GM10266 (cell line): ENCODE measurements at regions not wholly inside any gene's neighbourhood (a gene's known extent, or its start where the extent isn't known, plus 50 kb on each side); places are given as distances from the start of the nearest gene placed in this dataset.

Experiments
- DNase-seq: peaks from one replicate; pipeline ENCODE4 v3.0.0; 2012; ENCODE audit errors: extremely low spot score
- TF ChIP-seq, protein P1 (sequence below): IDR thresholded peaks from 2 replicates; pipeline ENCODE4 v1.5.1; 2012; ENCODE audit warnings: mild to moderate bottlenecking, low read depth; ENCODE audit not compliant: control insufficient read depth, insufficient read depth; ENCODE audit errors: missing control alignments

DNA sequence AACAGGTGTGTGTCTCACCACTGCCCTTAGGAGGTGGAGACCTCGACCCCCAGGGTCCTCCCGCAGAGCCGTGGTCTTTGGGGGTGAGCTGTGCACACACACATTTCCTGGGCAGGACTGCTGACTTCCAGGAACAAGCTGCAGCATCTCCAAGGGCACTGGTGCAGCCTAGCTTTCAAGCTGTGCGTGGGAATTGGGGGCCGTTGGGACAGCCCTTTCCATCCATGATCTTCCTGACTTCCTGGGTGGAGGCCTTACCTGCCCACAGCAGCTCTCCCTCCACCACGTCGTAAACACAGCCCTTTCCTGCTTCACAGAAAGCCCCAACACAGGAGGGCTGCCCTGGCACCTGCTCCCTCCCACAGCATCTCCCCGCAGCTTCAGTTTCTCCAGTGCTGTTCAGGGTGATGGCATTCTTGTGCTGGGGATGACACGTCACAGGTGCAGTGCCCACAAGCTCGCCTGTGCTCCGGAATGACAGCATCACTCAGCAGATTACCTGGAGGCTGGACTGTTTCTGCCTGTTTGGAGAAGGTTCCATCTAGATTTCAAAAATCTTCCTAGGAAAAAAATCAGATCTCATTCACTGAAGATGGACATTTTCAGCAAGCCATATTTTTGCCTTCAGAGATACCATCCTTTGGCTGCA is 208.0 kb upstream of the PPP2R2D start:
- DNase-seq = no peak
- TF ChIP-seq, protein P1, sequence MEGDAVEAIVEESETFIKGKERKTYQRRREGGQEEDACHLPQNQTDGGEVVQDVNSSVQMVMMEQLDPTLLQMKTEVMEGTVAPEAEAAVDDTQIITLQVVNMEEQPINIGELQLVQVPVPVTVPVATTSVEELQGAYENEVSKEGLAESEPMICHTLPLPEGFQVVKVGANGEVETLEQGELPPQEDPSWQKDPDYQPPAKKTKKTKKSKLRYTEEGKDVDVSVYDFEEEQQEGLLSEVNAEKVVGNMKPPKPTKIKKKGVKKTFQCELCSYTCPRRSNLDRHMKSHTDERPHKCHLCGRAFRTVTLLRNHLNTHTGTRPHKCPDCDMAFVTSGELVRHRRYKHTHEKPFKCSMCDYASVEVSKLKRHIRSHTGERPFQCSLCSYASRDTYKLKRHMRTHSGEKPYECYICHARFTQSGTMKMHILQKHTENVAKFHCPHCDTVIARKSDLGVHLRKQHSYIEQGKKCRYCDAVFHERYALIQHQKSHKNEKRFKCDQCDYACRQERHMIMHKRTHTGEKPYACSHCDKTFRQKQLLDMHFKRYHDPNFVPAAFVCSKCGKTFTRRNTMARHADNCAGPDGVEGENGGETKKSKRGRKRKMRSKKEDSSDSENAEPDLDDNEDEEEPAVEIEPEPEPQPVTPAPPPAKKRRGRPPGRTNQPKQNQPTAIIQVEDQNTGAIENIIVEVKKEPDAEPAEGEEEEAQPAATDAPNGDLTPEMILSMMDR = no peak

DNA sequence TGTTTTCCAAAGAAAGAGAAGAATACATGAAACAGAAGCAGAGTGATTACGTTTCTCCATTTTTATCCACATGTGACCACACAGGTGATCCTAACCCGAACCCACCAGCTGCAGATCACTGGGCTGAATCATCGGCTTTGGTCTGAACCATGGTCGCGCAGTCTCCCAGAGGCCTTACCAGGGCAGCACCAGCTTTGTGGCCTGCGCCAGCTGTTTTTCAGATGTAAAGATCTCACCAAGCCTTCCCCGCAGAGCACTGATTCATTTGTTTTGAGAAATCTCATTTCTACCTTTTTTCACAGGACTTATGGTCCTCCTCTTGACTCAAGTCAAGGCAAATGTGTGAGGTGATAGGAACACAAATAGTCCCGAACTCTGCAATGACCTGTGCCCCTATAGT is 207.0 kb upstream of the PPP2R2D start:
- DNase-seq = no peak
- TF ChIP-seq, protein P1 = no peak

DNA sequence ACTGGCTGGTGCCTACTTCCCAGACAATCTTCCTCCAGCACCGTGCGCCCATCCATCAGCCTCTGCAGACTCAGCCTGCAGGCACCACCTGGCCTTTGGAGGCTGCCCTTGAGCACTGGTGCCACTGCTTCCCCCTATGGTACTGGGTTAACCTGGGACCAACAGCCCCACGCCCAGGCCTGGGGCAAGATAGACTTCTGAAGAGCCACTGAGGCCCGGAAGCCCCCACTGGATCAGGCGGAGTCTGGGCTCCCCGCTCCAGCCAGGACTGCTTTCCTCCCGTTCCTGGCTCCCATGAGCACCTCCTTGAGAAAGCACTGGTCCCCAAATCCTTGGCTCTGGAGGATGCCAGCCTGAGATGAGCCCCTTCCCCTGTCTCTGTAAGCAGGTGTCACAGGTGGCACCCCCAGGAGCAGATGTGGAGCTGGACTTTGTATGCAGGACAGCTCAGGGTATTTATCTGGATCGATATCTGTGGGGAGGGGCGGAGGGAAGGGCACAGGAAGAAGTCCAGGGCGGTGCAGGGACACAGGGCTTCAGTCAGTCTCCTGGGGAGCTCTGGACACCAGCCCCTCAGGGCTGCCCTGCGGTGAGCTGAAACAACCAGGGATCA is 206.5 kb upstream of the PPP2R2D start:
- DNase-seq = no peak
- TF ChIP-seq, protein P1 = no peak

DNA sequence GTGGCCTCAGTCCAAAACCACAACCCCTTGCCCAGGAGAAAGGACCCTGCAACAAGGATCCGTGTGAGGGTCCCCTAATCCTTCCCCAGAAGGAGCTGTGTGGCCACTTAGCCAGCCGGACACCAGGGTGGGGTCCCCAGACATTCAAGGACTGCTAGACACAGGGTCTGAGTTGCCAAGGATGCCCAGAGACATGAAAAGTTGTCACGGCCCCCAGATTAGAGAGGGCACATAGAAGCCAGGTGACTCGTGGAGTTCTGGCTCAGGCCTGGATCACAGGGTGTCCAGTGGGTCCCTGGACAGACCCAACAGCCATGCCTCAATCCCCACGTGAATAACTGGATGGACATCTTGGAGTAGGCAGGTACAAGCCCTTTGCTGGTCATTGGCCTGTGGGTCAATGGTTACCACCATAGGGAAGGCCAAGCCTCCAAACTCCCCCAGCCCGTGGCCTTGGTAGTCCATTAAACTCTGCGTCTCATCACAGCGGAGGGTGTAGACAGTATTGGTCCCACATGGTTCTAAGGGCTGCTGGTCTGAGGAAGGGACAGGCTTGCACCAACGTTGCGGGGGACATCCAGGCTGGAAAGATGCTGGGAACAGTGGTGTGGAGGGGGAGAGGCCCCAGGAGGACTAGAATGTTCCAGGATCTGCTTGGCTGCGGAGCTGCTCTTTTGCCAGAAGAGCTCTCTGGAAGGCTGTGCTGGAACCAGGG is 205.9 kb upstream of the PPP2R2D start:
- TF ChIP-seq, protein P1 = no peak
- DNase-seq = no peak

DNA sequence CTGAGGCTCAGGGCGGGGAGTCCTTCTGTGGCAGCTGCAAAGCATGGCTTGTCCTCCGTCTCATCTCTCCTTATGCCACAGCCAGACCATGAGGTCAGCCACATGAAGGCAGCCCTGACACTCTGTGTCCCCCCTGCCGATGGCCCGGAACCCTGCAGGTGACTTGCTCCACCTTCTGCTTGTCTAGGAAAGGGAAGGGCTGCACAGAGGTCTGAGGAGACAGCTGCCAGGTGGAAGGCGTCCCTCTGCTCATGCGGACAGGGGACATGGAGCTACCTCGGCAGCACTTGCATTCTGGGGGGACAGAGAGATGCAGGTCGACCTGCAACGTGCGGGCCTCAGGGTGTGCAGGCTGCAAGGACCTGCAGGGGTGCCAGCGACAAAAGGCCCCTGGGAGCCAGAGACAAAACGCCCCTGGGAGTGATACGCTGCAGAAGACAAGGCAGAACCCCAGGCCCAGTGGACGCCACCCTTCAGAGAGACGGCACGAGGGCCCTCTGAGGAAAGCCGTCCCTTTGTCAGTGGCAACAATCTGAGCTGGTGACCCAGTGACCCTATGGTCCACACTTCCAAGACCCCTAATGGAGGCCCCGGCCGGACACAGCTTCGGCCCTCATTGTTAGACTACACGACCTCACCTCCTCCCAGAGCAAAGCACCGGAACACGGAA is 205.2 kb upstream of the PPP2R2D start:
- DNase-seq = no peak
- TF ChIP-seq, protein P1 = no peak

DNA sequence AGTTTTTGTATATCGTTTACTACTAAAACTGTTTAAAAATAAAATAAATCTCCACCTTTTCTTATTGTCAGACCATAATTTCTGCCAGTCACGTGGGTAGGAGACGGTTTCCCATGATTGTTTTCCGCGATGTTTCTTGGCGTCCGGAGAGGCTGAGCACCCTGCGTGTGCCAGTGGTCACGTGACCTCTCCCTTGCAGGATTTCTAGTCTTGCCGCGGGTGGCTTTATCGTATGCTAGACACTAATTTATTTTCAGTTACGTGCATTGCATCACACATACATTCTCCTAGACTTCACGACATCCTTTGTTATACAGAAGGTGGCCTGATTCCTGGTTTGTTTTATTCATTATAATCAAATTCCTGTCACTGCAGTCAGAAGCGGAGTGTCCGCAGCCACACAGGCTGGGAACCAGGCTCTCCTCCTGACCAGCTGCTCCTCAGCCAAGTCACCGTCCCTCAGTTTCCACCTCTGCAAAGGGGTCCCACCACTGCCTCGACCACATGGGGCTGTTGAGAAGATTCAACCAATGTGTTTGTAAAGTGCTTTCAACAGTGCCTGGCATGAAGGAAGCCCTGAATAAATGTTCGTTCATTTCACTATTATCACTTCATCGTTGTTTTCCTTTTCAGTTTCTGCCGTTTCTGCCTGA is 203.2 kb upstream of the PPP2R2D start:
- TF ChIP-seq, protein P1 = no peak
- DNase-seq = no peak
